ENCODE measurements at regions not wholly inside any gene's neighbourhood (a gene's known extent, or its start where the extent isn't known, plus 50 kb on each side); places are given as distances from the start of the nearest gene placed in this dataset.

DNA sequence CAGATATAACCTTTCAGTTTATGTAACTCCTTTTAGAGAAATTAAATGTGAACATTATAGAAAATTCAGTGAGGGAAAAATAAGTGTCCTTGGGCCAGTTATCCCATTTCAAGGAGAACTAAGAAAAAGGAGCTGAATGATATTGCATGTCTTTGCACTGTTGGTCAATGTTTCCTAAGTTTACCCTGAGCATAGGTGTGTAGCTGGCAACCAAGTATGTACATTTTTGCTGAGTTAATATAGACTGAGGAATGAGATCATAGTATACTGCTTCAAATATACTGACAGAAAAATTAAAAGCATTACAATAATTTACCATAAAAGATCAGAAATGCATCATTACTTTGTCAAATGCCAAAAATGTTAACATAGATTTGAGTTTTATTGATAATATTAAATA is 2128.7 kb upstream of the C9orf72 start:
- no peak for TF ChIP-seq EZH2 (IDR thresholded peaks at IDR 0.05; ENCODE audit: borderline replicate concordance, low read length)
- TF ChIP-seq, protein P1, sequence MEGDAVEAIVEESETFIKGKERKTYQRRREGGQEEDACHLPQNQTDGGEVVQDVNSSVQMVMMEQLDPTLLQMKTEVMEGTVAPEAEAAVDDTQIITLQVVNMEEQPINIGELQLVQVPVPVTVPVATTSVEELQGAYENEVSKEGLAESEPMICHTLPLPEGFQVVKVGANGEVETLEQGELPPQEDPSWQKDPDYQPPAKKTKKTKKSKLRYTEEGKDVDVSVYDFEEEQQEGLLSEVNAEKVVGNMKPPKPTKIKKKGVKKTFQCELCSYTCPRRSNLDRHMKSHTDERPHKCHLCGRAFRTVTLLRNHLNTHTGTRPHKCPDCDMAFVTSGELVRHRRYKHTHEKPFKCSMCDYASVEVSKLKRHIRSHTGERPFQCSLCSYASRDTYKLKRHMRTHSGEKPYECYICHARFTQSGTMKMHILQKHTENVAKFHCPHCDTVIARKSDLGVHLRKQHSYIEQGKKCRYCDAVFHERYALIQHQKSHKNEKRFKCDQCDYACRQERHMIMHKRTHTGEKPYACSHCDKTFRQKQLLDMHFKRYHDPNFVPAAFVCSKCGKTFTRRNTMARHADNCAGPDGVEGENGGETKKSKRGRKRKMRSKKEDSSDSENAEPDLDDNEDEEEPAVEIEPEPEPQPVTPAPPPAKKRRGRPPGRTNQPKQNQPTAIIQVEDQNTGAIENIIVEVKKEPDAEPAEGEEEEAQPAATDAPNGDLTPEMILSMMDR (IDR thresholded peaks at IDR 0.05; ENCODE audit: low read length): no peak
